H9 (cell line): ENCODE measurements at regions not wholly inside any gene's neighbourhood (a gene's known extent, or its start where the extent isn't known, plus 50 kb on each side); places are given as distances from the start of the nearest gene placed in this dataset.

Experiments
- DNase-seq: peaks from one replicate; pipeline ENCODE4 v3.0.0-alpha.2; 2017
- H2AFZ ChIP-seq: one replicate; pipeline ENCODE4 v1.6.1; 2013; ENCODE audit warnings: mild to moderate bottlenecking, low read length, control low read depth, moderate library complexity
- H2AK5ac ChIP-seq: 2 replicates; pipeline ENCODE4 v1.6.1; 2013; ENCODE audit warnings: low read length, control low read depth, mixed read lengths; ENCODE audit not compliant: insufficient read length
- H2BK120ac ChIP-seq: one replicate; pipeline ENCODE4 v1.6.1; 2013; ENCODE audit warnings: low read depth, mild to moderate bottlenecking, low read length, control low read depth, inconsistent platforms; ENCODE audit not compliant: poor library complexity, severe bottlenecking
- H2BK12ac ChIP-seq: 2 replicates; pipeline ENCODE4 v1.6.1; 2013; ENCODE audit warnings: low read length, control low read depth, mixed read lengths, low read depth; ENCODE audit not compliant: insufficient read length
- H2BK15ac ChIP-seq: 2 replicates; pipeline ENCODE4 v1.6.1; 2013; ENCODE audit warnings: low read depth, low read length, control low read depth
- H2BK20ac ChIP-seq: one replicate; pipeline ENCODE4 v1.6.1; 2013; ENCODE audit warnings: low read depth, mild to moderate bottlenecking, low read length, control low read depth, inconsistent platforms; ENCODE audit not compliant: poor library complexity, severe bottlenecking
- H2BK5ac ChIP-seq: 2 replicates; pipeline ENCODE4 v1.6.1; 2013; ENCODE audit warnings: low read length, control low read depth, mixed read lengths; ENCODE audit not compliant: insufficient read length
- H3K14ac ChIP-seq: 2 replicates; pipeline ENCODE4 v1.6.1; 2013; ENCODE audit warnings: low read length, control low read depth; ENCODE audit not compliant: insufficient read depth
- H3K18ac ChIP-seq: 2 replicates; pipeline ENCODE4 v1.6.1; 2013; ENCODE audit warnings: low read depth, mild to moderate bottlenecking, mixed read lengths, low read length, control low read depth; ENCODE audit not compliant: insufficient read length
- H3K23ac ChIP-seq: 2 replicates; pipeline ENCODE4 v1.6.1; 2013; ENCODE audit warnings: low read length, control low read depth, mixed read lengths, low read depth; ENCODE audit not compliant: insufficient read length
- H3K23me2 ChIP-seq: 2 replicates; pipeline ENCODE4 v1.6.1; 2013; ENCODE audit warnings: low read depth, mild to moderate bottlenecking, mixed read lengths, low read length, control low read depth; ENCODE audit not compliant: insufficient read length, poor library complexity, severe bottlenecking
- H3K27ac ChIP-seq: 2 replicates; pipeline ENCODE4 v1.5.1; 2013; ENCODE audit warnings: low read length, control low read depth, mixed read lengths, low read depth; ENCODE audit not compliant: insufficient read length
- H3K27me3 ChIP-seq: 2 replicates; pipeline ENCODE4 v1.6.1; 2013; ENCODE audit warnings: low read length, control low read depth, inconsistent platforms; ENCODE audit not compliant: insufficient read depth
- H3K4ac ChIP-seq: 2 replicates; pipeline ENCODE4 v1.6.1; 2013; ENCODE audit warnings: low read depth, mild to moderate bottlenecking, control low read depth, inconsistent platforms, low read length, moderate library complexity
- H3K4me1 ChIP-seq: 2 replicates; pipeline ENCODE4 v1.6.1; 2013; ENCODE audit warnings: low read length, control low read depth, inconsistent platforms; ENCODE audit not compliant: insufficient read depth
- H3K4me2 ChIP-seq: 2 replicates; pipeline ENCODE4 v1.6.1; 2013; ENCODE audit warnings: low read length, control low read depth, mixed read lengths; ENCODE audit not compliant: insufficient read length, insufficient read depth
- H3K56ac ChIP-seq: 2 replicates; pipeline ENCODE4 v1.6.1; 2013; ENCODE audit warnings: low read depth, mild to moderate bottlenecking, mixed read lengths, low read length, control low read depth; ENCODE audit not compliant: insufficient read length
- H3K79me1 ChIP-seq: 2 replicates; pipeline ENCODE4 v1.6.1; 2013; ENCODE audit warnings: low read depth, mild to moderate bottlenecking, moderate library complexity, low read length, control low read depth, inconsistent platforms; ENCODE audit not compliant: insufficient read depth, poor library complexity, severe bottlenecking
- H3K79me2 ChIP-seq: 2 replicates; pipeline ENCODE4 v1.6.1; 2013; ENCODE audit warnings: low read length, control low read depth, inconsistent platforms; ENCODE audit not compliant: insufficient read depth
- H3K9ac ChIP-seq: 2 replicates; pipeline ENCODE4 v1.6.1; 2013; ENCODE audit warnings: low read length, control low read depth, mixed read lengths; ENCODE audit not compliant: insufficient read length; ENCODE audit errors: extremely low read depth
- H3K9me3 ChIP-seq: one replicate; pipeline ENCODE4 v1.6.1; 2013; ENCODE audit warnings: low read depth, low read length, inconsistent platforms; ENCODE audit not compliant: control insufficient read depth
- H3T11ph ChIP-seq: one replicate; pipeline ENCODE4 v1.6.1; 2013; ENCODE audit warnings: mild to moderate bottlenecking, low read length, control low read depth, inconsistent platforms
- H4K20me1 ChIP-seq: one replicate; pipeline ENCODE4 v1.6.1; 2013; ENCODE audit not compliant: control insufficient read depth, insufficient read length, insufficient read depth
- H4K5ac ChIP-seq: 2 replicates; pipeline ENCODE4 v1.6.1; 2013; ENCODE audit warnings: low read depth, mild to moderate bottlenecking, mixed read lengths, low read length, control low read depth; ENCODE audit not compliant: insufficient read length
- H4K8ac ChIP-seq: replicated peaks from 2 replicates; pipeline ENCODE4 v1.6.1; 2013; ENCODE audit warnings: low read length, control low read depth, mixed read lengths, low read depth; ENCODE audit not compliant: insufficient read length
- H4K91ac ChIP-seq: 2 replicates; pipeline ENCODE4 v1.6.1; 2013; ENCODE audit warnings: low read depth, mild to moderate bottlenecking, moderate library complexity, mixed read lengths, low read length, control low read depth; ENCODE audit not compliant: insufficient read length
- H3K27ac Mint-ChIP-seq, 3 experiments: 2 replicates in 2 of 3; 3 replicates in 1 of 3; pipeline ENCODE4 v1.8.0; 2020 to 2021; ENCODE audit warnings: mixed read lengths in 3 of 3, mild to moderate bottlenecking in 1 of 3, moderate library complexity in 1 of 3
- H3K27me3 Mint-ChIP-seq: 2 replicates; pipeline ENCODE4 v1.8.0; 2021; ENCODE audit warnings: low read depth, mild to moderate bottlenecking, moderate library complexity, mixed read lengths
- H3K36me3 Mint-ChIP-seq, 3 experiments: 2 replicates in 2 of 3; 3 replicates in 1 of 3; pipeline ENCODE4 v1.8.0; 2020 to 2021; ENCODE audit warnings: low read depth in 3 of 3, mixed read lengths in 3 of 3; ENCODE audit not compliant: insufficient read depth in 1 of 3
- H3K4me1 Mint-ChIP-seq, 2 experiments: 2 replicates each; pipeline ENCODE4 v1.8.0; 2020; ENCODE audit warnings: mixed read lengths in 2 of 2
- H3K4me3 Mint-ChIP-seq, 2 experiments: 2 replicates in 1 of 2; 3 replicates in 1 of 2; pipeline ENCODE4 v1.8.0; 2020 to 2021; ENCODE audit warnings: mild to moderate bottlenecking in 2 of 2, mixed read lengths in 2 of 2, moderate library complexity in 1 of 2
- H3K9me3 Mint-ChIP-seq, 2 experiments: 2 replicates in 1 of 2; 3 replicates in 1 of 2; pipeline ENCODE4 v1.8.0; 2020; ENCODE audit warnings: mild to moderate bottlenecking in 2 of 2, mixed read lengths in 2 of 2, moderate library complexity in 1 of 2
- CTCF ChIP-seq: fragments of 200-600 bp; sonication (generic); conservative IDR thresholded peaks from 3 replicates; pipeline ENCODE4 v1.8.0; 2021; ENCODE audit warnings: antibody characterized with exemption, mild to moderate bottlenecking
- WGBS: extraction: QIAGEN DNeasy Blood & Tissue Kit; methylation state at CpG from one replicate; pipeline ENCODE4 v1.1.7; 2013; ENCODE audit warnings: missing lambda C conversion rate, low lambda C conversion rate, mixed read lengths; ENCODE audit not compliant: insufficient read length; ENCODE audit errors: extremely low coverage; 5-methylcytosine and 5-hydroxymethylcytosine counted together

- DNase-seq: no peak
- no peaks in the 10 kb centered on the region for H3K79me2 ChIP-seq
- H3T11ph ChIP-seq: no peak overlapping the region
- no peak overlapping the region for H2BK5ac ChIP-seq
- Mint-ChIP-seq H3K9me3 (no peaks in the 10 kb centered on the region), H3K4me3 (no peak overlapping the region), H3K4me1 (peaks cover 10 to 11% of the 10 kb centered on the region in 2 experiments), H3K27me3 (peaks cover 3% of the 10 kb centered on the region), H3K36me3 (no peaks in the 10 kb centered on the region), H3K27ac (no peak overlapping the region)
- no peak overlapping the region for H2BK12ac ChIP-seq
- H3K27ac ChIP-seq: no peak overlapping the region
- no peak overlapping the region for H3K9ac ChIP-seq
- no peak overlapping the region for H3K23ac ChIP-seq
- no peak overlapping the region for H2BK20ac ChIP-seq
- H4K5ac ChIP-seq: no peak overlapping the region
- WGBS: no CpG with 5 or more reads among the region's 1 CpG
- no peaks in the 10 kb centered on the region for H3K79me1 ChIP-seq
- no peak overlapping the region for H2AFZ ChIP-seq
- H2AK5ac ChIP-seq: no peak overlapping the region
- no peaks in the 10 kb centered on the region for H4K20me1 ChIP-seq
- no peak overlapping the region for H3K18ac ChIP-seq
- H3K4me2 ChIP-seq: no peak overlapping the region
- no peak overlapping the region for H2BK120ac ChIP-seq
- H3K4me1 ChIP-seq: no peaks in the 10 kb centered on the region
- H4K91ac ChIP-seq: no peak overlapping the region
- H4K8ac ChIP-seq: no peak overlapping the region
- H2BK15ac ChIP-seq: no peak overlapping the region
- H3K4ac ChIP-seq: no peak overlapping the region
- no peak overlapping the region for H3K14ac ChIP-seq
- no peaks in the 10 kb centered on the region for H3K9me3 ChIP-seq
- H3K27me3 ChIP-seq: no peaks in the 10 kb centered on the region
- H3K23me2 ChIP-seq: no peaks in the 10 kb centered on the region
- TF ChIP-seq CTCF: no peak
- no peak overlapping the region for H3K56ac ChIP-seq
These were observed 365.0 kb downstream of the GPM6A start for GRCh38 chr4:175447016-175447415.
